ENCODE measurements at regions not wholly inside any gene's neighbourhood (a gene's known extent, or its start where the extent isn't known, plus 50 kb on each side); places are given as distances from the start of the nearest gene placed in this dataset.

DNA sequence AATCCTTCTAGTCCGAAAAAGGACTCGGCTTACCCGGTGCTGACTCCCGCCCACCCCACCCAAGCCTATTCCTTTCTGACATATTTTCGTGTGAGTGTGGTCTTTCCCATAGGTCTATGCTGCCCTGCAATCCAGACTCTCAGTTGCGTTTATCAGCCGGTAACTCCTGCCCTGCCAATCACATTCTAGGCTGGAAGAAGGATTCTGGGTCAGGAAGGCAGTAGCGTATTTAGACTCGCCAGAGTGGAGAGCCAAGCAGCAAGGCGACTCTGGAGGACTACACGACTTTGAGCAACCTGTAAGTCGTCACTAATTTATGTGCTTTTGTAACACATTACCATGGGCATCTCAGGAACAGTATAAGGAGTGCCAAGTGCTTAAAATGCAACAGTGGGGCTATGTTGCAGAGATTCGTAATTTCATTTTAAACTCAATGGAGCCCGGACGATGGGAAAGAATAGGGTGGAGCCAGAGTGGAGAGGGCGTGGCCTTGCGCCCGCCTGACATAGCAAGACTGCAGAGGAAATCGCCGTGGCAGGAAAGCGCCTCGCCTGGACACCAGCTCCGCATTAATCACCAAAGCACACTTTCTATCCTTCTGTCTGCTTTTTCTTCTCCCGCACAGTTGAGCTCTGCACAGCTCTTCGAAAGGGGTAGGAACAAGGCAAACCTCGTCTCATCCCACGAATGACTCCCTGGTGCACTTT, 1044.2 kb downstream of the AGBL1 start:
- Histone ChIP-seq H3K27ac (no peak overlapping the region), H3F3A (ENCODE audit: insufficient read depth, low read depth) (no peaks in the 10 kb centered on the region), H4K20me1 (ENCODE audit: insufficient read depth) (no peaks in the 10 kb centered on the region), H3K79me2 (ENCODE audit: low read depth) (no peaks in the 10 kb centered on the region), H3K9me3 (ENCODE audit: insufficient read depth, low read depth) (no peaks in the 10 kb centered on the region), H3K4me2 (no peak overlapping the region), H3K4me1 (replicated peaks; ENCODE audit: insufficient read depth) (no peaks in the 10 kb centered on the region), H3K4me3 (no peak overlapping the region), H3K9me2 (ENCODE audit: insufficient read depth) (no peaks in the 10 kb centered on the region), H3K27me3 (ENCODE audit: insufficient read depth, low read depth) (no peaks in the 10 kb centered on the region), H2AFZ (no peak overlapping the region), H3K36me3 (ENCODE audit: low read depth) (no peaks in the 10 kb centered on the region)
- DNase-seq, result no peak
- CTCF ChIA-PET, result no interaction called here
- TF ChIP-seq EZH2 (IDR thresholded peaks at IDR 0.05; ENCODE audit: low read depth) (no peak), CTCF (conservative IDR thresholded peaks at IDR 0.05) (no peak)
- POLR2A ChIA-PET (ENCODE audit: unreplicated experiment), result no interaction called here
- no TSS peak for BruUV-seq (replicated peaks)
- intact Hi-C loops (cut with micrococcal nuclease; ENCODE audit: unreplicated experiment), result no loop called here

DNA sequence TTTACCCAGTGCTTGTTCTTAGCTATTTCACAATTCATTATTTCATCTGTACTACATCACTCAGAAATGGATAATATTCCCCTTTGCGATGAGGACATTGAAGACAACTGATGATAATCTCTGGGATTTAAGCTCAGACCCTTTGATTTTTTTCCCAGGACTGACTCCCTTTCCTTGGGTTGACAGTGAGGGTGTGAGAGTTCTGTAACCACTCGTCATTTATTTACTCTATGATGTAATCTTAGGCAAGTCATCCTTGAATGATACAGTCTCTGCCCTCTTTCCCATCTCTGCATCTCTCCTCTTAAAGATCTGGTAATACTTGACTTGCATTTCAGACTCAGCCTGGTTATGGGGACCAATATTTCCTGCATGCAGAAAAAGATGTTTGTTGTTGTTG, 1041.7 kb downstream of the AGBL1 start:
- no TSS peak for BruUV-seq (replicated peaks)

GRCh38 chr15:87120555-87120954, 1040.9 kb downstream of the AGBL1 start:
- DNase-seq, result no peak
- H3K4me2 ChIP-seq, result no peak overlapping the region
- ChIA-PET POLR2A (ENCODE audit: unreplicated experiment) (no interaction called here), CTCF (no interaction called here)
- intact Hi-C loops (cut with micrococcal nuclease; ENCODE audit: unreplicated experiment), result no loop called here
- no peaks in the 10 kb centered on the region for H3K36me3 ChIP-seq (ENCODE audit: low read depth)
- TF ChIP-seq CTCF (conservative IDR thresholded peaks at IDR 0.05), result no peak
- no peak for TF ChIP-seq EZH2 (IDR thresholded peaks at IDR 0.05; ENCODE audit: low read depth)
- H3K27me3 ChIP-seq (ENCODE audit: insufficient read depth, low read depth), result no peaks in the 10 kb centered on the region
- H3K27ac ChIP-seq, result no peak overlapping the region
- no peaks in the 10 kb centered on the region for H3K4me1 ChIP-seq (replicated peaks; ENCODE audit: insufficient read depth)
- no peak overlapping the region for H3K4me3 ChIP-seq
- no peaks in the 10 kb centered on the region for H3F3A ChIP-seq (ENCODE audit: insufficient read depth, low read depth)
- no peaks in the 10 kb centered on the region for H4K20me1 ChIP-seq (ENCODE audit: insufficient read depth)
- no TSS peak for BruUV-seq (replicated peaks)
- no peaks in the 10 kb centered on the region for H3K9me2 ChIP-seq (ENCODE audit: insufficient read depth)
- H3K79me2 ChIP-seq (ENCODE audit: low read depth), result no peaks in the 10 kb centered on the region
- no peak overlapping the region for H2AFZ ChIP-seq
- no peaks in the 10 kb centered on the region for H3K9me3 ChIP-seq (ENCODE audit: insufficient read depth, low read depth)

More for the DNA sequence above, 1041.7 kb downstream of the AGBL1 start:
- Histone ChIP-seq H4K20me1 (ENCODE audit: insufficient read depth) (no peaks in the 10 kb centered on the region), H3K9me3 (ENCODE audit: insufficient read depth, low read depth) (no peaks in the 10 kb centered on the region), H3K27me3 (ENCODE audit: insufficient read depth, low read depth) (no peaks in the 10 kb centered on the region), H3K4me2 (no peak overlapping the region), H3F3A (ENCODE audit: insufficient read depth, low read depth) (no peaks in the 10 kb centered on the region), H3K36me3 (ENCODE audit: low read depth) (no peaks in the 10 kb centered on the region), H2AFZ (no peak overlapping the region), H3K4me1 (replicated peaks; ENCODE audit: insufficient read depth) (no peaks in the 10 kb centered on the region), H3K79me2 (ENCODE audit: low read depth) (no peaks in the 10 kb centered on the region), H3K4me3 (no peak overlapping the region), H3K27ac (no peak overlapping the region), H3K9me2 (ENCODE audit: insufficient read depth) (no peaks in the 10 kb centered on the region)
- CTCF ChIA-PET, result no interaction called here
- TF ChIP-seq CTCF (conservative IDR thresholded peaks at IDR 0.05), result no peak
- TF ChIP-seq EZH2 (IDR thresholded peaks at IDR 0.05; ENCODE audit: low read depth), result no peak
- POLR2A ChIA-PET (ENCODE audit: unreplicated experiment), result no interaction called here
- DNase-seq, result no peak
- intact Hi-C loops (cut with micrococcal nuclease; ENCODE audit: unreplicated experiment), result no loop called here

Data from PC-9 (cell line).